Fibroblast of the aortic adventitia (primary cell): ENCODE measurements at regions not wholly inside any gene's neighbourhood (a gene's known extent, or its start where the extent isn't known, plus 50 kb on each side); places are given as distances from the start of the nearest gene placed in this dataset.
"Not testable (repeated sequence)": the region's sequence is repeated elsewhere in the genome, so short reads cannot be mapped to it uniquely, and the experiment has no call there.

Experiments
- DNase-seq: peaks from one replicate; pipeline ENCODE4 v3.0.0-alpha.2; 2010; ENCODE audit warnings: low read depth
- H3K4me3 ChIP-seq: 2 replicates; pipeline ENCODE4 v1.5.1; 2011; ENCODE audit warnings: low read depth, mild to moderate bottlenecking, control low read depth, low read length, moderate library complexity
- TF ChIP-seq, protein P1 (sequence below): IDR thresholded peaks from 2 replicates; pipeline ENCODE4 v1.5.1; 2011; ENCODE audit warnings: mild to moderate bottlenecking, low read length, control low read depth, inconsistent platforms; ENCODE audit not compliant: insufficient read depth

DNA sequence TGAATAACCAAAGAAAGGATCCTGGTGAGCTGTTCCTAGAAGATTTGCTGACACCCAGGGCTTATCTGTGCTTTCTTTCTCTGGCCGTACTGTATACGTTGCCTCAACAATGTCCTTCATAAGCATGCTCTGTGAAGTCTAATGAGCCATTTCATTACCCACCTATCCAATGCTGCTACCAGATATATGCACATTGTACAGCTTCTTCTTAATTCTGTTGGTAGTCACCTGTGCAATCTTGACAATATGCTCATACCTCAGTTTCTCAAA, 731.8 kb upstream of the NCAM2 start:
- no peak overlapping the region for H3K4me3 ChIP-seq
- TF ChIP-seq, protein P1, sequence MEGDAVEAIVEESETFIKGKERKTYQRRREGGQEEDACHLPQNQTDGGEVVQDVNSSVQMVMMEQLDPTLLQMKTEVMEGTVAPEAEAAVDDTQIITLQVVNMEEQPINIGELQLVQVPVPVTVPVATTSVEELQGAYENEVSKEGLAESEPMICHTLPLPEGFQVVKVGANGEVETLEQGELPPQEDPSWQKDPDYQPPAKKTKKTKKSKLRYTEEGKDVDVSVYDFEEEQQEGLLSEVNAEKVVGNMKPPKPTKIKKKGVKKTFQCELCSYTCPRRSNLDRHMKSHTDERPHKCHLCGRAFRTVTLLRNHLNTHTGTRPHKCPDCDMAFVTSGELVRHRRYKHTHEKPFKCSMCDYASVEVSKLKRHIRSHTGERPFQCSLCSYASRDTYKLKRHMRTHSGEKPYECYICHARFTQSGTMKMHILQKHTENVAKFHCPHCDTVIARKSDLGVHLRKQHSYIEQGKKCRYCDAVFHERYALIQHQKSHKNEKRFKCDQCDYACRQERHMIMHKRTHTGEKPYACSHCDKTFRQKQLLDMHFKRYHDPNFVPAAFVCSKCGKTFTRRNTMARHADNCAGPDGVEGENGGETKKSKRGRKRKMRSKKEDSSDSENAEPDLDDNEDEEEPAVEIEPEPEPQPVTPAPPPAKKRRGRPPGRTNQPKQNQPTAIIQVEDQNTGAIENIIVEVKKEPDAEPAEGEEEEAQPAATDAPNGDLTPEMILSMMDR = no peak
- no peak for DNase-seq

DNA sequence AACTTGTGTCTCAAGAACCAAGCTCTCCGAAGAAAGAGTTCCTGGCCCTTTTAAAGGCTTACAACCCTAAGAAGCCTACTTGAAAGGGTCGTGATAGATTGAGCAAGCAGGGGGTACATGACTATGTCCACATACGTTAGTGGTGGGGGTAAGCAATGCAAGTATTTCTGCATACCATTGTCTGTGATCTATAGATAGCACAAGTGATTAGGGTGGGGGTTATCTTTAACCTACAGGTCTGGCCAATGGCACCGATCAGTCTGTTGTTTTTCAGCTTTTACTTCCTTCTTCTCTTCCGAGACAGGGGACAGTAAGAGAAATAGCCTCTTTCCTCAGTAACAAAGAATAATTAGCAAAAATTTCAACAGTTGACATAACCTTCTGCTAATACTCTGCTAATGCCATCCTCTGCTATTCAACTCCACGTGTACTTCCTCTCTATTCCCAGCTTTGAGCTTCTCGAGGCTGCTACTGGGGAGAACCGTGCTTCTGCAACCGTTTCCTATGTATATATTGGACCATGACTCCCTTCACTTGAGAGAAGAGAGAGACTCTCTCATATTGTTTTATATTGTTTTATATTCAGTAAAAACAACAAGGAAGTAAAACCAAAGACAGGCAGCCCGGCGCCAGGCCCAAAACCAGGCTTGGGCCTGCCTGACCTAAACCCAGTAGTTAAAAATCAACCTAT, 727.7 kb upstream of the NCAM2 start:
- no peak for DNase-seq
- TF ChIP-seq, protein P1 = no peak
- no peak overlapping the region for H3K4me3 ChIP-seq

DNA sequence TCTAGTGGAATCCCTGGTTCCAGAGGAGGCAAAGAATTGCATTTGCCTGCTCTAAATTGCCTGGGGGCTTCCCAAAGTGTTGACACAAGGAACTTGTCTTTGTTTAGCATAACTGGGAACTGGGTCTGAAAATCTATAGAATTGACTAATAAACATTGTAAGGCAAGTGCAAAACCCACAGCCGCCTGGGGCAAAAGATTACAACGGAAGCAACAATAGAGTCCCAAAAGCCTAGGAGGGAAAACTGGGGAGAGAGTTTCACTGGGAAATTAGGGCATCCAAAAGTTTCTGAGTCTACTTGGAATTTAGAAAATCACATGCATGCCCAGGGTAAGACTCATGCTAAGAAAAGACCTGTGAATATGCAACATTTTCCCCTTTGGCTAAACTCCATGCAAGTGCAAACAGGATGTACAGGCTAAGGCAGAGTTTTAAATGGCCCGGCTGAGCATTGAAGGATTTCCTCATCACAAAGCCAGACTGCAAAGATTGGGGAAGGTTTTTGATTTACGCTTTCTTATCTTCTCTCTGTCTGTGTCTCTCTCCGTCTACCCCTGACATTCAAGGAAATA, 725.3 kb upstream of the NCAM2 start:
- TF ChIP-seq, protein P1 = no peak
- DNase-seq = no peak

DNA sequence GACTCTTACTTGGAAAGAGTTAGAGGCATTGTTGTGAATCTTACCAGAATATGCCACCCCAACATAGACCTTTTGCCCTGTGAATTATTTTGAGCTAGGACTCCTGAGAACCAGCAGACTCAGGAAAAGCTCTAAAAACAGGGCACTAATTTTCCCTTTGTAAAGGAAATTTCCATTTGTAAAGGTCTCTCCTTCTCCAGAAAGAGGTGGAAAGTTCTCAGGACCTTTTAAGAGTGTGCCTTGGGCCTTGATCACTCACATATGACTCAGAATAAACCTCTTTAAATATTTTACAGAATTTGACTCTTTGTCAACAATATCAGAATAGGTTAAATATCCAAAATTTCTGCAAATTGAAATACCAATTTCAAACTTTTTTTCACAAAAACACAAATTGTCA, 721.8 kb upstream of the NCAM2 start:
- no peak overlapping the region for H3K4me3 ChIP-seq
- no peak for DNase-seq
- TF ChIP-seq, protein P1 = no peak

More for the DNA sequence above, 725.3 kb upstream of the NCAM2 start:
- no peak overlapping the region for H3K4me3 ChIP-seq

DNA sequence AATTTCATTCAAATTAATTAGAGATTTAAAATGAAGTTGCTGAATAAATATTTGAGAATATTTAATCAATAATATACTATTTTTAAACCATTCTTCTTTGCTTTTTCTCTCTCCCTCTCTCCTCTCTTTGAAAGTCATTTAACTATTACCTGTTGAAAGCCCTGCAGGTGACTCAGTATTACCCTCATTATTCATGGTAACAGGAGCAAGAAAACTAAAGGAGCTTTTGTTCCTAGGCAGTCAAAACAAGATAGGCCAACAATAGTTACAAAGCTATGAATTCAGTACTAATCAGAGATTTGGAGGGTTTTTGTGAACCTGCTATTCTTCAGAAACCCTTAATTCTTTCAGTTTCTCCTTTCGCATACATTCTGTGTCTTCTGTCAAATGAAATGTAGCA, 721.3 kb upstream of the NCAM2 start:
- no peak for DNase-seq
- no peak overlapping the region for H3K4me3 ChIP-seq
- TF ChIP-seq, protein P1 = no peak

DNA sequence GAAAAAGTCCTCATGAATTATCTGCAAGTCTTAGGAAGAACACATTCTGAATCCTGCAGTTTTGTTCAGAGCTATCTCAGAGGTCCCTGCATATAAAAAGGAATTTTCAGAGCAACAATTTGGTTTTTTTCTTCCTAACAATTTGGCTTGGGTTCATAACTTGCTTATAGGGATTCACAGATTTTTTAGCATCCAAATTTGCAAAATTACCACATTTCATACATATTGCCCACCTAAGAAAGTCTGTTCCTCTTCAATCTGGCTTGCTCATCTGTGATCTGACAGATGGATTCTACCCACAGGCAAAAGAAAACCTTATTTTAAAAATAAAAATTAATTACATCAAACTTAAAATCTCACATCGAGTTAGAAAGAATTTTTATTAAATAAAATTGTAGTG, 714.4 kb upstream of the NCAM2 start:
- no peak overlapping the region for H3K4me3 ChIP-seq
- TF ChIP-seq, protein P1 = no peak
- DNase-seq = no peak

DNA sequence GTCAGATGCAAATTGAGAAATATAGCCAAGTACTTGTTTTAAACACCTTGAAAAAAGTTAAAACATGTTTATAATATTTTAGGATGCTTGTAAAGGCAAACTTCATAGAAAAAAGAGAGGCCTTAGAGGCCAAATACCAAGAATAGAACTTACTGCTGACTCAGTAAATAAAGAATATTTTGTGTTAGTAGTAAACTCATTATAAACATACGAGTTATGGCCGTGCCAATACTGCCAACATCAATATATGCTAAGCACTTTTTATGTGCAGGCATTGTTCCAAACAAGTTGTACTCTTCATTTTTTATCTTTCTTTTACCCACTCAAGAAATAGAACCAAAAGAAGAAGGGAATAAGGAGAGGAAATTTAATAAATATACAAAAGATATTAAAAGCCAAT, 705.9 kb upstream of the NCAM2 start:
- TF ChIP-seq, protein P1 = no peak
- no peak overlapping the region for H3K4me3 ChIP-seq
- DNase-seq = no peak

DNA sequence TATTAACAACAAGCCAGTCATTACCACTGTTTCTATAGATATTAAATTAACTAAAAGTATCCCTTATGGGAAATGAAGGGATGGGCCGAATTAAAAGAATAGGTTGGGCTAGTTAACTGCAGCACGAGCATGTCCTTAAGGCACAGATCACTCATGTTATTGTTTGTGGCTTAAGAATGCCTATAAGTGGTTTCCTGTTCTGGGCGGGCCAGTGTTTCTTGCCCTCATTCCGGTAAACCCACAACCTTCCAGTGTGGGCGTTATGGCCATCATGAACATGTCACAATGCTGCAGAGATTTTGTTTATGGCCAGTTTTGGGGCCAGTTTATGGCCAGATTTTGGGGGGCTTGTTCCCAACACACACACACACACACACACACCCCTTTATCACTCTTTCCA, 705.4 kb upstream of the NCAM2 start:
- DNase-seq, H3K4me3 ChIP-seq: not testable (repeated sequence)
